ENCODE measurements at regions not wholly inside any gene's neighbourhood (a gene's known extent, or its start where the extent isn't known, plus 50 kb on each side); places are given as distances from the start of the nearest gene placed in this dataset.

GRCh38 chr5:148910216-148910615 lies 83.8 kb downstream of the ADRB2 start (continued):
- no peak for TF ChIP-seq SOX13 (IDR thresholded peaks at IDR 0.05)
- TF ChIP-seq SOX13 (CRISPR knock-in tag; conservative IDR thresholded peaks at IDR 0.05 in 1 of 2, IDR thresholded peaks at IDR 0.05 in 1 of 2): no peak
- TF ChIP-seq ZFP41 (CRISPR knock-in tag; IDR thresholded peaks at IDR 0.05; ENCODE audit: borderline replicate concordance): no peak
- TF ChIP-seq ADNP (CRISPR knock-in tag; IDR thresholded peaks at IDR 0.05): no peak
- no peak for TF ChIP-seq GMEB2 (CRISPR knock-in tag; IDR thresholded peaks at IDR 0.05; ENCODE audit: low read depth)
- TF ChIP-seq ATF1 (CRISPR knock-in tag; IDR thresholded peaks at IDR 0.05): no peak
- no peak for TF ChIP-seq ZNF788 (CRISPR knock-in tag; IDR thresholded peaks at IDR 0.05; ENCODE audit: borderline replicate concordance)
- no peak for TF ChIP-seq HNRNPUL1 (IDR thresholded peaks at IDR 0.05; ENCODE audit: low read depth, low read length)

GRCh38 chr5:148910686-148911361 lies 84.4 kb downstream of the ADRB2 start:
- Histone ChIP-seq H3K4me3 (replicated peaks in 1 of 3; ENCODE audit: insufficient read depth in 1 of 3, low read depth in 2 of 3, low read length in 3 of 3) (no peak overlapping the region), H4K20me1 (ENCODE audit: insufficient read depth, low read length) (no peaks in the 10 kb centered on the region), H3K36me3 (replicated peaks in 1 of 2; ENCODE audit: control insufficient read depth in 1 of 2, insufficient read depth in 2 of 2, low read length in 2 of 2) (no peaks in the 10 kb centered on the region), H3K4me2 (ENCODE audit: low read depth, low read length) (no peak overlapping the region), H3K27ac (ENCODE audit: extremely low read length, insufficient read depth, low read length) (no peak overlapping the region), H3K9me3 (ENCODE audit: low read length) (no peaks in the 10 kb centered on the region), H3K27me3 (ENCODE audit: control insufficient read depth in 1 of 2, insufficient read depth in 2 of 2, low read length in 2 of 2) (no peaks in the 10 kb centered on the region), H3K4me1 (ENCODE audit: insufficient read depth, low read length) (no peaks in the 10 kb centered on the region), H3K79me2 (ENCODE audit: insufficient read depth, low read length) (no peaks in the 10 kb centered on the region), H3K9ac (ENCODE audit: insufficient read depth, low read depth, low read length) (no peak overlapping the region), H2AFZ (ENCODE audit: low read length) (no peak overlapping the region)
- CTCF ChIA-PET (ENCODE audit: low intra/inter-chr PET ratio, low total read pairs): no interaction called here
- DNase-seq (ENCODE audit: low spot score): no peak
- 4% methylated on average over 7 of the region's 8 CpGs for WGBS (ENCODE audit: low lambda C conversion rate)
- POLR2A ChIA-PET: no interaction called here
- intact Hi-C loops (cut with micrococcal nuclease; ENCODE audit: unreplicated experiment): no loop called here
- no peak for ATAC-seq
- no peak for TF ChIP-seq SP4 (CRISPR knock-in tag; IDR thresholded peaks at IDR 0.05)
- TF ChIP-seq ZNF335 (CRISPR knock-in tag; IDR thresholded peaks at IDR 0.05): no peak
- TF ChIP-seq BCL3 (CRISPR knock-in tag; IDR thresholded peaks at IDR 0.05): no peak
- TF ChIP-seq ZNF530 (CRISPR knock-in tag; IDR thresholded peaks at IDR 0.05; ENCODE audit: low read depth): no peak
- no peak for TF ChIP-seq HMGXB4 (CRISPR knock-in tag; IDR thresholded peaks at IDR 0.05; ENCODE audit: borderline replicate concordance in 1 of 2, low read depth in 1 of 2)
- FAIRE-seq: no peak
- BruUV-seq (replicated peaks): no TSS peak
- in situ Hi-C loops (cut with HindIII; ENCODE audit: extremely low pct_ligation_motif_present, low pct_unique_long_range_greater_than_20kb): no loop called here

Measured in HepG2 (cell line).